Activated T-helper 17 cell treated with anti-CD3 and anti-CD28 coated beads, Interleukin-2, amount 50 U/mL, for 72 hours (primary cell): ENCODE measurements at regions not wholly inside any gene's neighbourhood (a gene's known extent, or its start where the extent isn't known, plus 50 kb on each side); places are given as distances from the start of the nearest gene placed in this dataset.
"Not testable (repeated sequence)": the region's sequence is repeated elsewhere in the genome, so short reads cannot be mapped to it uniquely, and the experiment has no call there.

ENCODE experiments used
- ATAC-seq: fragments of 150-1000 bp; cut with Tn5 transposase; replicated peaks from 2 replicates; pipeline ENCODE4 v1.10.0; 2021; ENCODE audit warnings: mild to moderate bottlenecking, moderate library complexity
- H3K27ac Mint-ChIP-seq: one replicate; pipeline ENCODE4 v1.8.0; 2022; ENCODE audit warnings: mixed read lengths
- H3K27me3 Mint-ChIP-seq: one replicate; pipeline ENCODE4 v1.8.0; 2022; ENCODE audit warnings: mixed read lengths
- H3K36me3 Mint-ChIP-seq: one replicate; pipeline ENCODE4 v1.8.0; 2022; ENCODE audit warnings: low read depth, mild to moderate bottlenecking, mixed read lengths
- H3K4me1 Mint-ChIP-seq: one replicate; pipeline ENCODE4 v1.8.0; 2022; ENCODE audit warnings: mixed read lengths
- H3K4me3 Mint-ChIP-seq: one replicate; pipeline ENCODE4 v1.8.0; 2022; ENCODE audit warnings: mild to moderate bottlenecking, mixed read lengths
- H3K9me3 Mint-ChIP-seq: one replicate; pipeline ENCODE4 v1.8.0; 2022; ENCODE audit warnings: mixed read lengths

GRCh38 chr16:26717826-26718225 is 348.9 kb upstream of the C16orf82 start:
- H3K4me1 Mint-ChIP-seq, result no peaks in the 10 kb centered on the region
- no peak overlapping the region for H3K27ac Mint-ChIP-seq
- H3K9me3 Mint-ChIP-seq, result no peaks in the 10 kb centered on the region
- no peaks in the 10 kb centered on the region for H3K36me3 Mint-ChIP-seq
- no peak overlapping the region for H3K4me3 Mint-ChIP-seq
- H3K27me3 Mint-ChIP-seq, result peaks cover 6% of the 10 kb centered on the region
- ATAC-seq, result no peak

GRCh38 chr16:26721290-26721689 is 345.4 kb upstream of the C16orf82 start:
- Mint-ChIP-seq H3K9me3 (no peaks in the 10 kb centered on the region), H3K36me3 (no peaks in the 10 kb centered on the region), H3K27ac (no peak overlapping the region), H3K4me3 (no peak overlapping the region), H3K4me1 (no peaks in the 10 kb centered on the region), H3K27me3 (peaks cover 15% of the 10 kb centered on the region)
- no peak for ATAC-seq

- not testable (repeated sequence) for ATAC-seq, H3K27ac Mint-ChIP-seq, H3K4me1 Mint-ChIP-seq
Measured at GRCh38 chr16:26721957-26722356, 344.8 kb upstream of the C16orf82 start.

GRCh38 chr16:26724189-26724588 is 342.5 kb upstream of the C16orf82 start:
- Mint-ChIP-seq H3K36me3 (no peaks in the 10 kb centered on the region), H3K9me3 (no peaks in the 10 kb centered on the region), H3K27me3 (peaks cover 14% of the 10 kb centered on the region), H3K4me1 (no peaks in the 10 kb centered on the region), H3K27ac (no peak overlapping the region), H3K4me3 (no peak overlapping the region)
- no peak for ATAC-seq

More at GRCh38 chr16:26721957-26722356, 344.8 kb upstream of the C16orf82 start:
- H3K9me3 Mint-ChIP-seq, H3K36me3 Mint-ChIP-seq, H3K4me3 Mint-ChIP-seq: not testable (repeated sequence)
- H3K27me3 Mint-ChIP-seq, result peaks cover 15% of the 10 kb centered on the region

- no peak for ATAC-seq
- peaks cover 14% of the 10 kb centered on the region for H3K27me3 Mint-ChIP-seq
Measured at GRCh38 chr16:26727848-26728247, 338.9 kb upstream of the C16orf82 start.

GRCh38 chr16:26729951-26730541 is 336.7 kb upstream of the C16orf82 start:
- Mint-ChIP-seq H3K9me3 (no peaks in the 10 kb centered on the region), H3K4me3 (no peak overlapping the region), H3K36me3 (no peaks in the 10 kb centered on the region), H3K27me3 (peaks cover 6% of the 10 kb centered on the region), H3K27ac (no peak overlapping the region), H3K4me1 (no peaks in the 10 kb centered on the region)
- ATAC-seq, result peak; percentile 83

More at GRCh38 chr16:26727848-26728247, 338.9 kb upstream of the C16orf82 start:
- no peaks in the 10 kb centered on the region for H3K36me3 Mint-ChIP-seq
- H3K4me3 Mint-ChIP-seq, result no peak overlapping the region
- H3K27ac Mint-ChIP-seq, result no peak overlapping the region
- H3K9me3 Mint-ChIP-seq, result no peaks in the 10 kb centered on the region
- H3K4me1 Mint-ChIP-seq, result no peaks in the 10 kb centered on the region

GRCh38 chr16:26731729-26732128 is 335.0 kb upstream of the C16orf82 start:
- ATAC-seq, result no peak
- no peaks in the 10 kb centered on the region for H3K9me3 Mint-ChIP-seq
- H3K4me3 Mint-ChIP-seq, result no peak overlapping the region
- no peak overlapping the region for H3K27ac Mint-ChIP-seq
- peaks cover 9% of the 10 kb centered on the region for H3K27me3 Mint-ChIP-seq
- H3K36me3 Mint-ChIP-seq, result no peaks in the 10 kb centered on the region
- no peaks in the 10 kb centered on the region for H3K4me1 Mint-ChIP-seq

- no peaks in the 10 kb centered on the region for H3K4me1 Mint-ChIP-seq
- no peaks in the 10 kb centered on the region for H3K9me3 Mint-ChIP-seq
- ATAC-seq, result no peak
- no peak overlapping the region for H3K4me3 Mint-ChIP-seq
- no peak overlapping the region for H3K27ac Mint-ChIP-seq
- H3K36me3 Mint-ChIP-seq, result no peaks in the 10 kb centered on the region
- H3K27me3 Mint-ChIP-seq, result peaks cover 12% of the 10 kb centered on the region
Measured at GRCh38 chr16:26733710-26734109, 333.0 kb upstream of the C16orf82 start.

GRCh38 chr16:26735521-26735920 is 331.2 kb upstream of the C16orf82 start:
- Mint-ChIP-seq H3K36me3 (no peaks in the 10 kb centered on the region), H3K27ac (no peak overlapping the region), H3K9me3 (no peaks in the 10 kb centered on the region), H3K4me3 (no peak overlapping the region), H3K4me1 (no peaks in the 10 kb centered on the region), H3K27me3 (peaks cover 13% of the 10 kb centered on the region)
- no peak for ATAC-seq

- H3K4me1 Mint-ChIP-seq, result no peaks in the 10 kb centered on the region
- no peak overlapping the region for H3K27ac Mint-ChIP-seq
- peaks cover 13% of the 10 kb centered on the region for H3K27me3 Mint-ChIP-seq
- no peak for ATAC-seq
- no peaks in the 10 kb centered on the region for H3K9me3 Mint-ChIP-seq
- no peaks in the 10 kb centered on the region for H3K36me3 Mint-ChIP-seq
- no peak overlapping the region for H3K4me3 Mint-ChIP-seq
Measured at GRCh38 chr16:26736084-26736483, 330.6 kb upstream of the C16orf82 start.

- no peak overlapping the region for H3K27ac Mint-ChIP-seq
- H3K9me3 Mint-ChIP-seq, result no peaks in the 10 kb centered on the region
- peaks cover 20% of the 10 kb centered on the region for H3K27me3 Mint-ChIP-seq
- no peak overlapping the region for H3K4me3 Mint-ChIP-seq
- no peaks in the 10 kb centered on the region for H3K36me3 Mint-ChIP-seq
- no peaks in the 10 kb centered on the region for H3K4me1 Mint-ChIP-seq
- ATAC-seq, result no peak
Measured at GRCh38 chr16:26740771-26741170, 326.0 kb upstream of the C16orf82 start.

GRCh38 chr16:26742040-26742439 is 324.7 kb upstream of the C16orf82 start:
- no peak overlapping the region for H3K27ac Mint-ChIP-seq
- H3K4me3 Mint-ChIP-seq, result no peak overlapping the region
- no peaks in the 10 kb centered on the region for H3K9me3 Mint-ChIP-seq
- no peak for ATAC-seq
- H3K36me3 Mint-ChIP-seq, result no peaks in the 10 kb centered on the region
- H3K4me1 Mint-ChIP-seq, result no peaks in the 10 kb centered on the region
- peaks cover 20% of the 10 kb centered on the region for H3K27me3 Mint-ChIP-seq

- Mint-ChIP-seq H3K9me3 (no peaks in the 10 kb centered on the region), H3K27ac (no peak overlapping the region), H3K27me3 (peaks cover 27% of the 10 kb centered on the region), H3K36me3 (no peaks in the 10 kb centered on the region), H3K4me3 (no peak overlapping the region), H3K4me1 (no peaks in the 10 kb centered on the region)
- no peak for ATAC-seq
Measured at GRCh38 chr16:26744430-26744829, 322.3 kb upstream of the C16orf82 start.

GRCh38 chr16:26747760-26748159 is 319.0 kb upstream of the C16orf82 start:
- no peak overlapping the region for H3K4me3 Mint-ChIP-seq
- ATAC-seq, result no peak
- no peaks in the 10 kb centered on the region for H3K36me3 Mint-ChIP-seq
- peaks cover 26% of the 10 kb centered on the region for H3K27me3 Mint-ChIP-seq
- H3K27ac Mint-ChIP-seq, result no peak overlapping the region
- no peaks in the 10 kb centered on the region for H3K4me1 Mint-ChIP-seq
- no peaks in the 10 kb centered on the region for H3K9me3 Mint-ChIP-seq

GRCh38 chr16:26749072-26749471 is 317.7 kb upstream of the C16orf82 start:
- H3K27ac Mint-ChIP-seq, result no peak overlapping the region
- peaks cover 28% of the 10 kb centered on the region for H3K27me3 Mint-ChIP-seq
- no peaks in the 10 kb centered on the region for H3K36me3 Mint-ChIP-seq
- no peak overlapping the region for H3K4me3 Mint-ChIP-seq
- no peaks in the 10 kb centered on the region for H3K4me1 Mint-ChIP-seq
- ATAC-seq, result no peak
- H3K9me3 Mint-ChIP-seq, result no peaks in the 10 kb centered on the region

- no peak overlapping the region for H3K27ac Mint-ChIP-seq
Measured at GRCh38 chr16:26752166-26752565, 314.6 kb upstream of the C16orf82 start.

More at GRCh38 chr16:26752166-26752565, 314.6 kb upstream of the C16orf82 start:
- H3K4me1 Mint-ChIP-seq, result no peaks in the 10 kb centered on the region
- H3K4me3 Mint-ChIP-seq, result no peak overlapping the region
- H3K9me3 Mint-ChIP-seq, result peaks cover 4% of the 10 kb centered on the region
- peaks cover 23% of the 10 kb centered on the region for H3K27me3 Mint-ChIP-seq
- H3K36me3 Mint-ChIP-seq, result no peaks in the 10 kb centered on the region
- no peak for ATAC-seq
